HG03175 (cell line): ENCODE measurements at regions not wholly inside any gene's neighbourhood (a gene's known extent, or its start where the extent isn't known, plus 50 kb on each side); places are given as distances from the start of the nearest gene placed in this dataset.

ENCODE experiments used
- ATAC-seq: cut with Tn5 transposase; IDR thresholded peaks from one replicate; pipeline ENCODE4 v1.9.1; 2021; ENCODE audit warnings: mild to moderate bottlenecking, moderate library complexity; ENCODE audit not compliant: unreplicated experiment

DNA sequence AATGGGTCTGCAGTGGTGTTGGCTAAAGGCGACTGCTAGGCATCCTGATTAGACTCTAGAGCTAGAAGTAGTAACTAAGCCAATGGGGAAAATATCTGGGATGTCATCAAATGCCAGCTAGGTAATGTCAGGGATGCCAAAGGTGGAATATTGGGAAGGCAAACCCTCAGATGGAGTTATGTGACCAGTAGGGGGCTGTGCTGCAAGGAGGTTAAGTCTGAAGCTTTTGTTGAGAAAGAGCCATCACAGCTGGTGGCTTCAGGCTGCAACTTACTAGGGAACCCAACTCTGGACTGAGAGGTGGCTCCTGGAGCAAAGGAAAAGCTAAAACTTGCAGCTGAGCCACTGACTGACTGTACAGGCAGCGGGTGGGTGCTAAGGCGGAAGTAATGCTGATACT lies 576.9 kb upstream of the GHITM start:
- no peak for ATAC-seq

DNA sequence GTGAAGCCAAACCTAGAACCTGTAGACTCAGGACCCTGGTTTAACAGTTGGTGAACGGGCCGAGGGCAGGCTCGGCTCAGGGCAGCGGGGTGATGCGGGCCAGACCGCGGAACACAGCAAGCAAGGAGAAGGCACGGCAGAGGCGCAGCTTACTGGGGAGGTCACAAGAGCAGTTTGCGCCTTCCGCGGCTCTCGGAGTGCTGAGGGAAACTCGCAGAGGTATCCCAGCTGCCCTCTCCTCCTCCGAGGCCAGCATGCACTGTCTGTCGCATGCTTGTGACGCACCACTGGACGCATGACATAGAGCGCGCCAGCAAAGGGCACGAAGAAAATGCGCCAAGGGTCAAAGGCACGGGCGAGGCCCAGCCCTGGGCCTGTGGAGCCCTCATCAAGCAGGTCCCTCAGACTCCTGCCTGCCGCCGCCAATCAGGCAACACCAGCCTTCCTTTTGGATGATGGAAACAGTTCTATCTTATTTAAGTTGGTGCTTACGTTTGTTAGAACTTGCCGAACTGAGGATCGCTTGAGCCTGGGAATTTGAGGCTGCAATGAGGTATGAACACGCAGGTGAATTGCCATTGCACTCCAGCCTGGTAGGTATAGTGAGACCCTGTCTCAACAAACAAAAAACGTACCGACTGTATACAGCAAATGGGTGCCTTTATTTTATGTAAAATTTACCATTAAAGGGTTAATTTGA lies 574.3 kb upstream of the GHITM start:
- no peak for ATAC-seq

DNA sequence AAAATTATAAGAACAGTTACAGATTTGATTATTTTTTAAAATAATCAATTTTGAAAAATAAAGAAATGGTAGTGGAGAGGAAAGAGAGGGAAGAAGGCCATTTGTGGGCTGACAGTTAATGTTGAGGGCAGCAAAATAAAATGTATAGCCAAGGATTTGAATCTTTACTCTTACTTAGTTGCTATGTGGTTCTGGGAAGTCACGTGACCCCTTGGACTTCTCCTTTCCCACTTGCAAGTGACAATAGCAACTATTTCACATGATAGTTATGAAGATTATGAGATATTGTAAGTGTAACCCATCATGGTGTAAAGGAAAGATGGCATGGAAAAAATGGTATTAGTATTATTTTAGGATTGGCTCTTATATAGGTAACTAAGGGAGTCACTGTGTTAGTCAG lies 567.3 kb upstream of the GHITM start:
- ATAC-seq, result no peak

- no peak for ATAC-seq
Measured at GRCh38 chr10:83574770-83575169, 564.5 kb upstream of the GHITM start.

- no peak for ATAC-seq
Measured at GRCh38 chr10:83577421-83577820, 561.9 kb upstream of the GHITM start.

DNA sequence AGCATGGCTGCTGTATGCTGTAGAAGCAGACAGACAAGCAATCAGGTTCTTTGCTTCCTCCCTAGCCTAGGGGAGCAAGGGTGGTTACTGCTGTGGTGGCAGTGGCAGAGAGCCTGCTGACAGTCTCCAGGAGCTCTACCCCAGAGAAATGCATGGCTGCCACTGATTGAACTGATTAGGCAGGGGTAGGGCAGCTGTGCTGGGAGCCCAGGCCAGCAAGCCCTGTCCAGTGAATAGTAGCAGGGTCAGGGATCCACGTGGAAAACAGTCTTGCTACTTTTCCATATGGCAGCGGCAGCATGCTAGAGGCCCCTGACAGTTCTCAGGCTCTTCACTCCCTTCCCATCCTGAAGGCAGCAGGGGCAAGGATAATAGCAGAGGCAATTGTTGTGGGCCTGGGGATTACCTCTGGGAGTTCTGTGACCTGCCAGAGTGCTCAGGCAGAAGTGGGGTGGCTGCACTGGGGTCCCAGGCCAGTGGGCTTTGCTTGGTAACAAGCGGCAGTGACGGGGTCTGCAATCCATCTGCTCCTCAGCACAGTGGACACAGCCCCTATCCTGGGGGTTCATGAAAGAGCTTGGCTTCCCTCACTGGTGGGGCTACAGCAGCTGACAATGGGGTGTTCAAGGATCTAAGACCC lies 558.8 kb upstream of the GHITM start:
- no peak for ATAC-seq

GRCh38 chr10:83582407-83583095 lies 556.8 kb upstream of the GHITM start:
- no peak for ATAC-seq

DNA sequence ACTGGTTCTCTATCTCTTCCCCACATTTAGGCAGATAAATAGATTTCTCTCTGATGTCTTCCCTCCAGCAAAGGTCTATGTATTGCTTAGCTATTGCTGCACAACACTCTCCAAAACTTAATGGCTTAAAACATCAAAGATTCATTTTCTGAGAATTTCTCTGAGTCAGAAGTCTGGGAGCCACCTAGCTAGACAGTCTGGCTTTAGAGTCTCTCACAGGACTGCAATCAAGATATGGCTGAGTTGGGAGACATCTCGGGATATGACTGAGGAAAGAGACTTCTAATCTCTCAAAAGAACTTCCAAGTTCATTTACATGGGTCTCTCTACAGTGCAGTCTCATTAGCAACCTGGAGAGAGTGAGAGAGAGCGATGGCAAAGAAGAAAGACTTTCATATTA lies 553.6 kb upstream of the GHITM start:
- ATAC-seq, result no peak

- ATAC-seq, result no peak
Measured at GRCh38 chr10:83592337-83592935, 546.9 kb upstream of the GHITM start.

DNA sequence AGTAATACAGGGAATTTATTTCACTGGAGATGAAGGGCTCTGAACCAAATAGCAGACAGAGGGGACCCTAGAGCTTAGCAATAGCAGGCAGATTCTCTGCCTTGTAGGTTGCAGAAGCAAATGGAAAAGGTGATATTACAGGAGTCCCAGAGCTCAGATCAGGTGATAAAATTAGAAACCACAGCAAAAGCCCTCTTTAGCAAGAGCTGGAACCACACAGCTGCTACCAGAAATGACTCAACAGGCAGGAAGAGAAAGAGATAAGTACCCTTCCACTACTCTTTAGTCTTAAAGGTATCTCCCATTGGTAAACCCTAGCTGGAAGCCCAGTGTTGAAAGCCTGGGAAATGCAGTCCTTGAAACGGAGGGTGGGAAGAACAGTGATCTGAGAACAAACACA lies 535.6 kb upstream of the GHITM start:
- ATAC-seq, result peak; percentile 89

GRCh38 chr10:83605783-83606630 lies 533.3 kb upstream of the GHITM start:
- no peak for ATAC-seq

GRCh38 chr10:83607959-83608745 lies 531.2 kb upstream of the GHITM start:
- no peak for ATAC-seq

DNA sequence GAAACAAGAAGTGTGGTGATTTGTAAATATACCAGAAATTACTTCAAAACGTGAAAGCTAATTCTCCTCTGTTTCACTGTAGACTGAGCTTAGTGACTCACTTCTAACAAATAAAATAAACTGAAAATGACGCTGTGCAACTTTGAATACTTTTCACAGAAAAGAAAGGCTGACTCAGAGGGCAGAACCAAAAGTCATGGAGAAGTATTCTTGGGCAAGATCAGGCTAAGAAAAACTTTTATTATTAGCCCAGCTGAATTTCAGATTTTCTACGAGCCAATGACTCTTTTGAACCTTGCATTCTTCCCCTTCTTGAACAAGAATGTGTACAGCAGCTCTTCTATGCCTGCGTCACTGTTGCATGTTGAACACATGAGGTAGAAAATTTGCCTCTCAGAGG lies 527.3 kb upstream of the GHITM start:
- no peak for ATAC-seq

DNA sequence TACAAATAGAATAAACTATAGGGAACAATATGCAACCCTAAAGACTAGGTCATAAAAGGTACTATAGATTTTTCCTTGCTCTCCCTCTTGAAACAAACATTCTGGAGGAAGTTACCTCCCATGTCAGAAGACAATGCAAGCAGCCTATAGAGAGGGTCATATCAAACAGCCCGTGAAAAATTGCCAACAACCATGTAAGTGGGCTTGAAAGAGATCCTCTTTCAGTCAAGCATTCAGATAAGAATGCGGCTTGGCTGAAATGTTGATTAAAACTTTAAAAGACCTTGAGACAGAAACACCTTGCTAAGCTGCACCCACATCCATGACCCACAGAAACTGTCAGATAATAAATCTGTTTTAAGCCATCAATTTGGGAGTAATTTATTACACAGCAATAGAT lies 526.6 kb upstream of the GHITM start:
- no peak for ATAC-seq

DNA sequence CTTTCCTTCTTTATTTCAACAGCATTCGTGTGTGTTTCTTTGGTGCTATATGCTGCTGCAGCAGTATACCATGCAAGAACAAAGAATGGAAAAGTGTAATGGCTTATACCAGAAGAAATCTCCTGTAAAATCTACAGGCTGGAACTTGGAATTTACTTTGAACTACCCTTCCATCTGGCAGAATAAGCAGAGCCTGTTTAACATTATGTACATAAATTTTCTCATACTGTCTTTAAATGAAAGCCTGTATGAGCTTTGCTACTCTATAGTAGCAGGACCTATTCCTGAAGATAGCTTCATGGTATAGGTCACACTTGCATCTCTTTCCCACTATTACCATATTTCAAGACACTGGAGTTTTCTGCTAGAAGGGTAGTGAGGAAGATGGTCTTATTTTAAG lies 522.1 kb upstream of the GHITM start:
- ATAC-seq, result no peak

DNA sequence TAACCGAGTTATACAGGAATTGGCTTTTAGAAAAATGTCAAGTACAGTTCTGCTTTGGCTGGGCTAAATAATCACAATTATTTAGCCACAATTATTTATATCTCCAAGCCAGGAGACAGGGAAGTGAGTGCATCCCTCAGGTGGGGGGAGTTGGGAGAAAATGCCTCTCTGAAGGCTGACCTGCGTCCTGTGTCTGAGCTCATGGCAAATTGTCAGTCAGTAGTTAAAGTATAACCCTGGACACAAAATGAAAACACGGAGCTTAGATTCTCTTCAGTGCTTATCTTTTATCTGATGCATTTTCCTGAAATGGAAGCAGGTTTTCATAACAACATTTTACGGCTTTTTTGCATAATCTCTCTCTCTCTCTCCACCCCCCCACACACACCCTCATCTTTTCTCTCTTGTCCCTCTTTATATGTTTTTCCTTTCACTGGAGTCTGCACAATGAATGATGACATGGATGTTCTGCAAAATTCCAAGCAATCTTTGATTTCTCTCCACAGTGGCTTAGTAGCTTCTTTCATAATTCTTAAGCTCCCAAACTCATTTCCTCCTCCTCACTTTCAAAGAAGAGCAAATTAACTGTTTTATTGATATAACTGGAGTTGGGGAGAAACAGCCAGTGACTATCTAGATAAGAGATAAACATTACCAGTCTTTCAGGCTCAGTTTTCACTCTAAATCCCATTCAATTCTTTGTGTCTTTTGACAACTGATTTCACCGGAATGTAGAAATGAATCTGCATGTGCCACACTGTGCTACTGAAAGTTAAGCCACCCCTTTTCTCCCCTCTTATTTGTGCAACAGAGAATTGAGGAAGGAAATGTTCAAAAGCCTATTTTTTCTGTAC lies 521.4 kb upstream of the GHITM start:
- no peak for ATAC-seq

DNA sequence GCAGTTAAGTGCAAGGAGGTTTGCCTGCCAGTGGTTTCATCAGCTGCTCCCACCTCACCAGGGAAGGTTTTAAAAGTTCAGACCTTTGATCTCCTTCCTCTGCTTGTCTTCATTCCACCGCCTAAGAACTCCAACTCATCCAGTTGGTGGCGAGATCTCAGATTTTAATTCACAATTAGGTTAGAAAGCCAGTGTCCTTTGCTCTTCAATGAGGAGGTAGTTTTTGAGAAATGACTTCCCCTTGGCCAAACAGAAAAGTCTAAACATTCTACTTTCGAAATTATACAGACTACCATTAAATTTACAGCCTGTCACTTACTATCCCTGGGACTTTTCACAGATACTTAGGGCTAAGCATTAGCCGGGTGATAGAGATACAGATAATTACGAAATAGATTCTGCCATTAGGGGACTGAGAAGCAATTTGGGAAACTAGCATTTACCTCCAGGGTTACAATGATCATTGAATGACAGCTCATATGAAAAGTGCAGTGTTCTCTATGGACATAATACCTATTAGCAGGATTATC lies 513.4 kb upstream of the GHITM start:
- ATAC-seq, result no peak

DNA sequence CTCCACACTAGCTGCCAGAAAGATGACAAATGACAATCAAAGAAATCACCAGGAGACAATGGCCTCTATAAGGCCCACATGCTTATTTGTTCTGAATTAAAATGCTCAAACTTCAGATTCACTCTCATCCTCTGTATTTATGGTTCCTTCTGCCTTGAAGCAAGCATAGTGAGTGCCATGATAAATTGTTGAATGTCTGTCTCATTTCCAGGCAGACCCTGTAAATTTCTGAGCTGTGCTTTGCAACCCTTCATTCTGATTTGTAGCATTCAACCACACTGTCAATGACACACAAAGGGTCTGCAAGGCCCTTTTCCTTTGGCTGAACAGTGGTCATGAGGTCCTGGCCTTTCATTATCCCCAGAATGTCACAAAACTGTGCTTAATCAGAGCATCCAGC lies 506.6 kb upstream of the GHITM start:
- ATAC-seq, result no peak

DNA sequence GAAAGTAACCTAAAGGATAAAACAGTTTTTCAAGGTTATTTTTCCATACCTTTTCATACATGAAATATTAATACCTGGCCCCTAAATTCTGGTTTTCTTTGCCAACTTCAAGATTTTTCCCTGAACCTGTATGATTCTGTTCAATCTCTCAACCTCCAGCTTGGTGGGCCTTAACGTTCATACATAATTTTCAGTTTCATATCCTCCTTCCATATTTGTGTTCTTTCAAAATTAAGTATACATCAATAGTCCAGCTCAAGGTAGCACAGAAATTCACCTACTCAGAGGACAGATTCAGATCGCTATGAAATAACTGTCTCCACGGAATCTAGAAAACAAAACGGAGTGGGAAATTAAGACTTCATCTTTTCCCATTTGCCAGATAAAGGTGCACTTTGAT lies 505.8 kb upstream of the GHITM start:
- no peak for ATAC-seq
